Right lobe of liver (tissue), 4 donors: ENCODE measurements at regions not wholly inside any gene's neighbourhood (a gene's known extent, or its start where the extent isn't known, plus 50 kb on each side); places are given as distances from the start of the nearest gene placed in this dataset.

ENCODE experiments used
- POLR2A ChIP-seq: fragments of 450-650 bp; IDR thresholded peaks from one replicate; pipeline ENCODE4 v1.6.1; 2017; ENCODE audit warnings: antibody characterized with exemption, mild to moderate bottlenecking
- TF ChIP-seq, protein P1 (sequence below), 4 donors: fragments of 200-600 bp in 3 of 4; fragments of 450-650 bp in 1 of 4; IDR thresholded peaks; one replicate each; pipeline versions ENCODE4 v1.5.1 to v1.8.0; 2016 to 2022; ENCODE audit warnings: antibody characterized with exemption in 4 of 4, mild to moderate bottlenecking in 2 of 4
- donor health status: DM: no; HTN: no; CAD: no.
- donor health status: DM: no; HTN: no; CAD: no.
- donor health status: DM: no; HTN: yes; CAD: no.

DNA sequence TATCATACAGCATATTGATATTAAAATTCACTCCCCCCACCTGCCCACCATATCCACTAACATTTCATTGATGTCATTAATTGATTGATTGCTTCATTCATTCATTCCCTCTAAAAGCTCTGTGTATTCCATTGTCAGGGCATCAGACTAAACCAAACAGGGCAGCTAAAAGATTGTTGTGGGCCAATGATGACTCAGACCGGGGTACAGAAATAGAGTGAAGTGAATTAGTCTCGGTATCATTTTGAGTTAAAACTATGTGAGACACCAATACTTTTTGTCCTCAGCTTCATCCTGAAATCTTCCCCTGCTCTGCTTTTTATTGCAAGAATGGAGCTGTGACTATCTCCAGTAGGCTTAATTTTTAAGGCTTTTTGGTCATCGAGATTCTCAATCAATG, 868.3 kb downstream of the CDH11 start:
- TF ChIP-seq, protein P1, sequence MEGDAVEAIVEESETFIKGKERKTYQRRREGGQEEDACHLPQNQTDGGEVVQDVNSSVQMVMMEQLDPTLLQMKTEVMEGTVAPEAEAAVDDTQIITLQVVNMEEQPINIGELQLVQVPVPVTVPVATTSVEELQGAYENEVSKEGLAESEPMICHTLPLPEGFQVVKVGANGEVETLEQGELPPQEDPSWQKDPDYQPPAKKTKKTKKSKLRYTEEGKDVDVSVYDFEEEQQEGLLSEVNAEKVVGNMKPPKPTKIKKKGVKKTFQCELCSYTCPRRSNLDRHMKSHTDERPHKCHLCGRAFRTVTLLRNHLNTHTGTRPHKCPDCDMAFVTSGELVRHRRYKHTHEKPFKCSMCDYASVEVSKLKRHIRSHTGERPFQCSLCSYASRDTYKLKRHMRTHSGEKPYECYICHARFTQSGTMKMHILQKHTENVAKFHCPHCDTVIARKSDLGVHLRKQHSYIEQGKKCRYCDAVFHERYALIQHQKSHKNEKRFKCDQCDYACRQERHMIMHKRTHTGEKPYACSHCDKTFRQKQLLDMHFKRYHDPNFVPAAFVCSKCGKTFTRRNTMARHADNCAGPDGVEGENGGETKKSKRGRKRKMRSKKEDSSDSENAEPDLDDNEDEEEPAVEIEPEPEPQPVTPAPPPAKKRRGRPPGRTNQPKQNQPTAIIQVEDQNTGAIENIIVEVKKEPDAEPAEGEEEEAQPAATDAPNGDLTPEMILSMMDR (IDR thresholded peaks at IDR 0.05) = no peak
- TF ChIP-seq POLR2A = no peak
